CD4-positive, alpha-beta T cell treated with Interleukin-12 subunit alpha and Interleukin-12 subunit beta, for 1 hour (primary cell): ENCODE measurements at regions not wholly inside any gene's neighbourhood (a gene's known extent, or its start where the extent isn't known, plus 50 kb on each side); places are given as distances from the start of the nearest gene placed in this dataset.
"Not testable (repeated sequence)": the region's sequence is repeated elsewhere in the genome, so short reads cannot be mapped to it uniquely, and the experiment has no call there.

ENCODE experiments used
- DNase-seq: peaks from one replicate; pipeline ENCODE4 v3.0.0-alpha.2; 2020

GRCh38 chr12:87051621-87052020 is 795.4 kb upstream of the MGAT4C start:
- DNase-seq, result no peak

GRCh38 chr12:87047691-87048090 is 791.5 kb upstream of the MGAT4C start:
- no peak for DNase-seq

DNA sequence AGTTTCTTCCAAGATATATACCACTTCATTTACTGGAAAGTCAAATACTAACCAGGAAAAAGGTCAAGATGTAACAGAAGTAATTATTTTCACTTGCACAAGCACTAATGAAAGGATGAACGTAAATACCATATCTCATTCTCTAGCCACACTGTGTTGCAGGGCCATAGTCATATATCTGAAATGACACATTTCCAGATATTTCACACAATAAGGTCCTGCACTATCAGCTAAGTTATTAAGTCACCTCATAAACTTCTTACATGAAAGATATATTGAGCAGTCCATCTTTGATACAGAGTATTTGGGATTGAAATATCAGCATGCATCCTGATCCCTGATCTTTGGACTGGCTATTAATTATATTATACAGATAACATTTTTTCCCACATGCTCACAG is 783.3 kb upstream of the MGAT4C start:
- DNase-seq, result no peak

GRCh38 chr12:87038098-87038497 is 781.9 kb upstream of the MGAT4C start:
- DNase-seq, result no peak

- no peak for DNase-seq
Observed at GRCh38 chr12:87025976-87026375, 769.8 kb upstream of the MGAT4C start.

DNA sequence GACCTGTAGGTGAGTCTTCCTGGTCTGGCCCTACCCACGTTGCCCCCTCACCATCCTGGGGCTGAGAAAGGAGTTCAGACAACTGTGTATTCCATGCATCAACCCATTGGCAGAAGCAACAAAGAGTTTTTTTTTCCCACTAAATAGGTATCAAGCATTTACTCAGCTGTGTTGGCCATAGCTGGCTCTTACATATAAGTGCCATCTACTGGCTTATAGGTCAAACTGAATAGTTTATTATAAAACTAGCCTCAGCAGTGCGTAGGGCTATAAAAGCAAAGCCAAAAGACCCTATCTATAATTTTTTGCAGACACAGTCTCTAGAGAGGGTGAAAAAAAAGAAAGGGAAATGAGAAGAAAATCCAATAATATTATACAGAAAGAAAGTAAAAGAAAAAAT is 765.2 kb upstream of the MGAT4C start:
- no peak for DNase-seq

- no peak for DNase-seq
Observed at GRCh38 chr12:87020071-87020470, 763.9 kb upstream of the MGAT4C start.

DNA sequence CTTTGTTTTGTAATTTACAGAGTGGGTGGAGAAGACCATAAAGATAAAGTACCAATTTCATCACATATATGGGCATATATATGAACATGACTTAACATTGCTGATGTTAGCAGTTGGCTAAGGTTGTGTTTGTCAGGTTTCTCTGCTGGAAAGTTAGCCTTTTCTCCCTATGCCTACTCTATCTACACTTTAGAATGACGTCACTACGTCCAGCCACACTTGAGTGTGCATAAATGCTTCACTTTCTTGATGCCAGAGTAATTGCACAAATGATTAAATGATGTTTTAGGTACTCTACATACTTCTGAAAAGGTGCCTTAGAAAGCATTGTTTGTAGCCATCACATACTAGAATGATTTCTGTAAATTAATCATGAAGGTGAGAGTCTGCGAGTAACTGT is 759.2 kb upstream of the MGAT4C start:
- no peak for DNase-seq

DNA sequence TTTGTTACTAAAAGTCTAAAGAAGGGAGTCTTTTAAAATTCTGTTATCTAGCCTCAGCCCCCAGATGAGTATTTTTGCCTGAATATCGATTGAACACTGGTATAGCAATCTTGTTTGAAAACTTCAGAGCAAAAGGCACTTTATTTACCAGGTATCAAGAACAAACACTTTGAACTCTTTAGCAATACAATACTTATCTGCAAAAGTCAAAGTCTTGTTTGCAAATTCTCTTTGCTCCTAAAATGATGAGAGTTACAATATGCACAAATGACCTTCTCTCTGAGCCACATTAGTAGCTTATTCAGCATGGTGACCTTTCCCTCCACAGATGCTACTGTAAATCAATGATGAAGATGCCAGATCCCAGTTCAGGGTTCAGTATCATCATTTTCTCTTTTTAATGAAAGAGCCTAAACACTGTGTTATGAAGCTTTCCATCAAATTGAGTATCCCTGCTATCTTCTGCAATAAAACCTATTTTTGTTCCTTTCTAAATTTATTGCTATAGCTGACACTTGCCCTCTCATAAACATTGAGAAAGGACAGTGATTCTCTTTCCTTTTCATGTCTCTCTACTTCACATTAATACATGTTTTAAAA is 752.7 kb upstream of the MGAT4C start:
- no peak for DNase-seq

- DNase-seq, result no peak
Observed at GRCh38 chr12:87001102-87001501, 744.9 kb upstream of the MGAT4C start.

DNA sequence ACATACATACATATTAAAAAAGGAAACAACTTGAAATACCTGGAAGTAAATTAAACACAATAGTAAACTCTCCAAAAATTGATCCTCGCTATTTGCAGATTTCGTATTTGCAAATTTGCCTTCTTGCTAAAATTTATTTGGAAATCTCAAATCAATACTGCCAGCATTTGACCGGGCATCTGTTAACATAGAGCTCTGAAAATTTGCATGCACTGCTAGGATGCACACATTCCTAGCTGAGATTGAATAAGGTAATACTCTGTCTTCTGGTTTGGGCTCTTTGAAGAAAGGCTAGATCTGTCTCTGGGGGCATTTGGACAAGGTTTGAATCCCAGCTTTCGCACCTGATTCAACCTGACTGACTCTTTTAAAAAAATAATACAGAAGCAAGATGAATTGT is 729.1 kb upstream of the MGAT4C start:
- no peak for DNase-seq

DNA sequence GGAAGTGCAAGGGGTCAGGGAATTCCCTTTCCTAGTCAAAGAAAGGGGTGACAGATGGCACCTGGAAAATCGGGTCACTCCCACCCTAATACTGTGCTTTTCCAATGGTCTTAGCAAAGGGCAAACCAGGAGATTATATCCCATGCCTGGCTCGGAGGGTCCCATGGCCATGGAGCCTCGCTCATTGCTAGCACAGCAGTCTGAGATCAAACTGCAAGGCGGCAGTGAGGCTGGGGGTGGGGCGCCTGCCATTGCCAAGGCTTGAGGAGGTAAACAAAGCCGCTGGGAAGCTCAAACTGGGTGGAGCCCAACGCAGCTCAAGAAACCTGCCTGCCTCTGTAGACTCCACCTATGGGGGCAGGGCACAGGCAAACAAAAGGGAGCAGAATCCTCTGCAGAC is 714.4 kb upstream of the MGAT4C start:
- DNase-seq, result not testable (repeated sequence)

DNA sequence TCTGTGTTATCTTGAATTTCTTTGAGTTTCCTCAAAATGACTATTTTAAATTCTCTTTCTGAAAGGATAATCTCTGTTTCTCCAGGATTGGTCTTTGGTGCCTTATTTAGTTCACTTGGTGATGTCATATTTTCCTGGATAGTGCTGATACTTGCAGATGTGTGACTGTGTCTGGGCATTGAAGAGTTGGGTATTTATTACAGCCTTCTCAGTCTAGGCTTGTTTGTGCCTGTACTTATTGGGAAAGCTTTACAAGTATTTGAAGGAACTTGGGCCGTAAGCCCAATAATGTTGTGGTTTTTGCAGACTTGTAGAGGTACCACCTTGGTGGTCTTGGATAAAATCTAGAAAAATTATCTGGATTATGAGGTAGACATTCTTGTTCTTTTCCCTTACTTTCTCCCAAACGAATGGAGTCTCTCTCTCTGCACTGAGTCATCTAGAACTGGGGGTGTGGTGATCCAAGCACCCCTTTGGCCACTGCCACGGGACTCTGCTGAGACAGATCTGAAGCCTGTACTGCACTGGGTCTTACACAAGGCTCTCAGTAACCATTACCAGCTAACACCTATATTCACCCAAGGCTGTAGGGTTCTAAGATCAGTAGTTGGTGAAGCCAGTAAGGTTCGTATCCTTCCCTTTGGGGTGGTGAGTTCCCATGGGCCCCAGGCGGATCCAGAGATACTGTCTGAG is 703.7 kb upstream of the MGAT4C start:
- DNase-seq, result no peak

DNA sequence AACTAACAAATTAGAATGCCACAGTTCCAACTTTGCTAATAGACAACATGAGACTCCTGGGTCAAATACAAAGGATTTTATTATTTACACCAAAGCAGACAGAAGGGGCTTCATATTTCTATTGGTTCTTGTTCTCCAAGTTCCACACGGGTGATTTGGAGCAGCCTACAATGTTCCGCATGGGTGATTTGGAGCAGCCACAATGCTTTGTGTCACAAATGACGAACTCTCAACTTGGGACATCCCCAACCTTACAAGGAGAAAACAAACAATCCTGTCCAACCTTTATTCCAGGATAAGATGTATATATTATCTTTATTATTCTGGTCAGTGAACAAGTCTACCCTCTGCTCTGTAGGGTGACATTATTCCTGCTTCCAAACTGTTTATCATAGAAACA is 694.3 kb upstream of the MGAT4C start:
- no peak for DNase-seq

- no peak for DNase-seq
Observed at GRCh38 chr12:86950043-86950442, 693.9 kb upstream of the MGAT4C start.

- no peak for DNase-seq
Observed at GRCh38 chr12:86948851-86949250, 692.7 kb upstream of the MGAT4C start.

DNA sequence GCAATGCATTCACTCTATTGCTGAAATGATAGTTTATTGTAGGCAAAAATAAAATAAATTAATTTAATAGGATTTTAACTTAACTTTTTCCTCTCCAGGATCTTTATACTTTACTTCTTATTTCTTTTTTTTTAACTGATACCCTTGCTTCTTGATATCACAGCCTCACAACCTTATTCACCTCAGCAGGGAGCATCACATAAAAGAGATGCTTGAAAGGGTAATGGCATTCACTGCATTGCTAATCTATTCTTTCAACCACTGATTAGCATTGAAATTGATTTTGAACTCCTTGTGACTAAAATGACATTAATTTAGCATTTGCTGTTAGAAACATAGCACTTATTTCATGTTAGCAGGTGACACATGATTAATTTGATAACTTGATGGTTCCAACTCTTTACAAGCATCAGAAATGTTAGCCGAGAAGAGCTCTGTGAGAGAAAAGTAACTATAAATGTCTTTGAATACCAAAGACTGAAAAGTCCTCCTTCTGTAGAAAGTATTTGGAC is 689.5 kb upstream of the MGAT4C start:
- DNase-seq, result no peak

DNA sequence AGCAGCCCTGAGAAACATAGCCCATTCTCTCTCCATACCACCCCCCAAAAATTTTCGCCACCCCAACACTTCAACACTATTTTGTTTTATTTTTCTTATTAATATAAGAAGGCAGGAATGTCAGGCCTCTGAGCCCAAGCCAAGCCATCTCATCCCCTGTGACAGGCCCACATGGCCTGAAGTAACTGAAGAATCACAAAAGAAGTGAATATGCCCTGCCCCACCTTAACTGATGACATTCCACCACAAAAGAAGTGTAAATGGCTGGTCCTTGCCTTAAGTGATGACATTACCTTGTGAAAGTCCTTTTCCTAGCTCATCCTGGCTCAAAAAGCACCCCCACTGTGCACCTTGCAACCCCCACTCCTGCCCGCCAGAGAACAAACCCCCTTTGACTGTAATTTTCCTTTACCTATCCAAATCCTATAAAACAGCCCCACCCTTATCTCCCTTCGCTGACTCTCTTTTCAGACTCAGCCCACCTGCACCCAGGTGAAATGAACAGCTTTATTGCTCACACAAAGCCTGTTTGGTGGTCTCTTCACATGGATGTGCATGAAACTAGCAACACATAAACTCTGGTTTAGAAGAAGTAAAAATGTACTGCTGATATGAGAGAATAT is 688.1 kb upstream of the MGAT4C start:
- DNase-seq, result not testable (repeated sequence)

GRCh38 chr12:86931714-86932113 is 675.5 kb upstream of the MGAT4C start:
- DNase-seq, result no peak

GRCh38 chr12:86929962-86930361 is 673.8 kb upstream of the MGAT4C start:
- DNase-seq, result no peak

- no peak for DNase-seq
Observed at GRCh38 chr12:86917121-86917520, 660.9 kb upstream of the MGAT4C start.

- no peak for DNase-seq
Observed at GRCh38 chr12:86914721-86915120, 658.5 kb upstream of the MGAT4C start.

- DNase-seq, result no peak
Observed at GRCh38 chr12:86911973-86912372, 655.8 kb upstream of the MGAT4C start.

DNA sequence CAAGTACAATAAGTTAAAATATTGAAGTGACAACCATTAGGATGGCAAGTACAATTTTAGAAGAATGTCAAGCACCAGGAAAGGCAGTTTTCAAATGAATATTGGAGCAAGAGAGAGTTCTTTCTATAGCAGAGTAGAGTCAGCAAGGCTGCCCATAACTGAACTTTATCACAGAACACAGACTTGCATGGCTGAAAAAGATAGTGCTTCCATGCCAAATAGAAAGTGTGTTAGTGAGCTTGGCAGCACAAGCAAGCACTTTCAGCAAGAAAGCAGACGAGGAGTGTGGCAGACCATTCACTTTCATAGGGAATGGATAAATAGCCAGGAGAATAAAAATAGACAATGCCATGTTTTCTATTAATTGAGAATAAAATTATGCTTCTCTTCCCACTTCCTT is 647.0 kb upstream of the MGAT4C start:
- DNase-seq, result no peak
